ENCODE measurements at regions not wholly inside any gene's neighbourhood (a gene's known extent, or its start where the extent isn't known, plus 50 kb on each side); places are given as distances from the start of the nearest gene placed in this dataset.

DNA sequence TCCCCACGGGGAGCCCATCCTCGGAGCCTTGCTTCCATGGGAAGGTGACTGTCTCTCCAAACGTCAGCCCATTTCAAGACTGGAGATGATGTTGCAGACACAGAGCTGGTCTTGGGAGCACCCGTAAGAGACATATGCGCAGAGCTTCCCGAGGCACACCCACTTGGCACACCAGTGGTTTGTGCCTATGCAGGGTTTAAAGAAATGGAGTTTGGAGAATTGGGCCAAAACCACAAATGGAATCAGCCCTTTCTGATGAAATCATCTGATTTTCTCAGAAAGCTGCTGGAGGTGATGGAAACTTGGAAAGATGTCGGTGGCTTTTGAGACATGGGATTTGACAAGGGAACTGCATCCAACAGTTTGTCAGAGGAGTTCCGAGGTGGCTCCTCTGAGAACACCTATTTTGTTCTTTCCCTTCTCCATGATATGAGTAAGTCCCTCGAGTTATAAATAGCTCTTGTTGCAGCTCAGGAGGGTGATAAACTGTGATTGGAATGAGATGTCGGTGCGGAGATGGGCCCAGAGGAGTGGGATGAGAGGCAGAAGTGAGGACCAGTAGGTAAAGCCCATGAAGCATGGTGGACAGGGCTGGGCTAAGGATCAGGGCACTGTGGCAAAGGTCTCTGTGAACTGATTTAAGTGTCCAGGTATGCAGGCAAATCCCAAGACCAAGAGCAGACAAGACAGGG is 225.7 kb downstream of the ACKR3 start:
- TF ChIP-seq CTCF (IDR thresholded peaks at IDR 0.05; ENCODE audit: control extremely low read depth in 1 of 3, insufficient read depth in 1 of 3, low read depth in 1 of 3, low read length in 3 of 3), result no peak
- no peak for TF ChIP-seq KDM5A (IDR thresholded peaks at IDR 0.05; ENCODE audit: low read length)
- no peak for TF ChIP-seq CREB1 (IDR thresholded peaks at IDR 0.05)
- TF ChIP-seq HDAC2 (IDR thresholded peaks at IDR 0.05; ENCODE audit: borderline replicate concordance in 1 of 2, low read depth in 2 of 2, low read length in 2 of 2), result no peak
- TF ChIP-seq POLR2AphosphoS5 (IDR thresholded peaks at IDR 0.05; ENCODE audit: low read depth, low read length), result no peak
- no peak for TF ChIP-seq GTF2F1 (IDR thresholded peaks at IDR 0.05; ENCODE audit: borderline replicate concordance, low read depth, low read length)
- TF ChIP-seq BRCA1 (IDR thresholded peaks at IDR 0.05; ENCODE audit: low read depth, low read length), result no peak
- TF ChIP-seq EZH2 (IDR thresholded peaks at IDR 0.05; ENCODE audit: low read depth, low read length, severe bottlenecking), result no peak
- TF ChIP-seq CBX8 (IDR thresholded peaks at IDR 0.05; ENCODE audit: borderline replicate concordance, low read depth, low read length), result no peak
- TF ChIP-seq TAF7 (optimal IDR thresholded peaks at IDR 0.05; ENCODE audit: borderline replicate concordance, low read depth, low read length), result no peak
- TF ChIP-seq SIN3A (conservative IDR thresholded peaks at IDR 0.05 in 1 of 2, IDR thresholded peaks at IDR 0.05 in 1 of 2; ENCODE audit: low read depth in 1 of 2, low read length in 2 of 2), result no peak
- no peak for TF ChIP-seq SP2 (IDR thresholded peaks at IDR 0.05; ENCODE audit: low read length)

All from H1 (cell line).